HL-60 (cell line): ENCODE measurements at regions not wholly inside any gene's neighbourhood (a gene's known extent, or its start where the extent isn't known, plus 50 kb on each side); places are given as distances from the start of the nearest gene placed in this dataset.

Source experiments
- DNase-seq, 2 experiments: peaks; one replicate each; pipeline ENCODE4 v3.0.0-alpha.2; 2010 to 2020; ENCODE audit warnings: low read depth in 1 of 2, low spot score in 1 of 2
- H3K27ac ChIP-seq: fragments of 250-450 bp; sonication (Bioruptor Pico); replicated peaks from 2 replicates; pipeline ENCODE4 v1.5.1; 2020; ENCODE audit warnings: mild to moderate bottlenecking, moderate library complexity
- H3K27me3 ChIP-seq: fragments of 250-450 bp; sonication (Bioruptor Pico); 2 replicates; pipeline ENCODE4 v1.5.1; 2021; ENCODE audit warnings: mild to moderate bottlenecking, moderate library complexity; ENCODE audit not compliant: insufficient read depth, poor library complexity, severe bottlenecking
- H3K4me3 ChIP-seq: replicated peaks from 2 replicates; pipeline ENCODE4 v1.5.1; 2011; ENCODE audit warnings: mild to moderate bottlenecking, control low read depth, low read length; ENCODE audit not compliant: insufficient read depth
- CTCF ChIP-seq: IDR thresholded peaks from one replicate; pipeline ENCODE4 v1.5.1; 2011; ENCODE audit warnings: low read length, control low read depth, inconsistent platforms; ENCODE audit not compliant: insufficient read depth
- GABPA ChIP-seq: IDR thresholded peaks from 2 replicates; pipeline ENCODE4 v1.6.1; 2012; ENCODE audit warnings: low read depth
- POLR2AphosphoS5 ChIP-seq: IDR thresholded peaks from 2 replicates; pipeline ENCODE4 v1.6.1; 2012; ENCODE audit warnings: low read depth
- REST ChIP-seq: IDR thresholded peaks from 2 replicates; pipeline ENCODE4 v1.6.1; 2012; ENCODE audit warnings: low read depth; ENCODE audit not compliant: insufficient replicate concordance
- SPI1 ChIP-seq: IDR thresholded peaks from 2 replicates; pipeline ENCODE4 v1.6.1; 2012; ENCODE audit warnings: low read depth, mild to moderate bottlenecking, borderline replicate concordance

- Histone ChIP-seq H3K27me3 (no peaks in the 10 kb centered on the region), H3K4me3 (no peak overlapping the region), H3K27ac (no peak overlapping the region)
- no peak for TF ChIP-seq CTCF
- no peak for TF ChIP-seq GABPA
- no peak for TF ChIP-seq POLR2AphosphoS5
- no peak for TF ChIP-seq SPI1
- no peak for TF ChIP-seq REST
- no peak for DNase-seq
These were observed 390.0 kb downstream of the DTWD2 start for GRCh38 chr5:118598311-118598710.

GRCh38 chr5:118597543-118597942 lies 390.8 kb downstream of the DTWD2 start:
- TF ChIP-seq SPI1 (no peak), POLR2AphosphoS5 (no peak), REST (no peak), GABPA (no peak), CTCF (no peak)
- Histone ChIP-seq H3K4me3 (no peak overlapping the region), H3K27me3 (no peaks in the 10 kb centered on the region), H3K27ac (no peak overlapping the region)
- no peak for DNase-seq

GRCh38 chr5:118596255-118596654 lies 392.1 kb downstream of the DTWD2 start:
- TF ChIP-seq SPI1 (no peak), GABPA (no peak), CTCF (no peak), REST (no peak), POLR2AphosphoS5 (no peak)
- no peak for DNase-seq
- H3K4me3 ChIP-seq: no peak overlapping the region
- no peaks in the 10 kb centered on the region for H3K27me3 ChIP-seq
- H3K27ac ChIP-seq: no peak overlapping the region
